DOHH2 (cell line): ENCODE measurements at regions not wholly inside any gene's neighbourhood (a gene's known extent, or its start where the extent isn't known, plus 50 kb on each side); places are given as distances from the start of the nearest gene placed in this dataset.

Source experiments
- EZH2phosphoT487 ChIP-seq: fragments of 200-600 bp; sonication (generic); IDR thresholded peaks from 2 replicates; pipeline ENCODE4 v1.6.1; 2017; ENCODE audit warnings: borderline replicate concordance, mild to moderate bottlenecking, antibody characterized with exemption, low read length, moderate library complexity, mixed read lengths
- TF ChIP-seq, protein P1 (sequence below): fragments of 200-600 bp; sonication (generic); IDR thresholded peaks from one replicate; pipeline ENCODE4 v1.5.1; 2014; ENCODE audit warnings: antibody characterized with exemption, mild to moderate bottlenecking, low read depth, low read length; ENCODE audit not compliant: poor library complexity, severe bottlenecking

DNA sequence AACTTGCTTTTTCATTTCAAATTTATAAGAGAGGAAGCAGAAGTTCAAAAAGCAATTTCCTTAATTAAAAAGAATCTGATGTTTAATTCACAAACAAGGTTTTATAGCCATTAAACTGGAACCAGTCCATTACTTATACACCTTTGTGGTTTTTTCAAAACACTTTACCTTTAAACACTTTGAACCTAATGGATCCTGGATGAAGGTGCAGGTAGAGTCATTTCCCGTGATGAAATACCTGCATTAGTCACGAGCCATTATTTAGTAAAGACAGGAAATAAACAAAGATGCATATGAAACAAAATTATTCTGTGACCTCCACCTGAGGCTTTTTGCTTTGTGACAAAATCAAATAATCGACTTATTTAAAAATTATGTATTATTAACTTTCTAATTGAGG is 341.7 kb upstream of the UBE2E2 start:
- TF ChIP-seq, protein P1, sequence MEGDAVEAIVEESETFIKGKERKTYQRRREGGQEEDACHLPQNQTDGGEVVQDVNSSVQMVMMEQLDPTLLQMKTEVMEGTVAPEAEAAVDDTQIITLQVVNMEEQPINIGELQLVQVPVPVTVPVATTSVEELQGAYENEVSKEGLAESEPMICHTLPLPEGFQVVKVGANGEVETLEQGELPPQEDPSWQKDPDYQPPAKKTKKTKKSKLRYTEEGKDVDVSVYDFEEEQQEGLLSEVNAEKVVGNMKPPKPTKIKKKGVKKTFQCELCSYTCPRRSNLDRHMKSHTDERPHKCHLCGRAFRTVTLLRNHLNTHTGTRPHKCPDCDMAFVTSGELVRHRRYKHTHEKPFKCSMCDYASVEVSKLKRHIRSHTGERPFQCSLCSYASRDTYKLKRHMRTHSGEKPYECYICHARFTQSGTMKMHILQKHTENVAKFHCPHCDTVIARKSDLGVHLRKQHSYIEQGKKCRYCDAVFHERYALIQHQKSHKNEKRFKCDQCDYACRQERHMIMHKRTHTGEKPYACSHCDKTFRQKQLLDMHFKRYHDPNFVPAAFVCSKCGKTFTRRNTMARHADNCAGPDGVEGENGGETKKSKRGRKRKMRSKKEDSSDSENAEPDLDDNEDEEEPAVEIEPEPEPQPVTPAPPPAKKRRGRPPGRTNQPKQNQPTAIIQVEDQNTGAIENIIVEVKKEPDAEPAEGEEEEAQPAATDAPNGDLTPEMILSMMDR: no peak
- no peak for TF ChIP-seq EZH2phosphoT487
